ENCODE measurements at regions not wholly inside any gene's neighbourhood (a gene's known extent, or its start where the extent isn't known, plus 50 kb on each side); places are given as distances from the start of the nearest gene placed in this dataset.

DNA sequence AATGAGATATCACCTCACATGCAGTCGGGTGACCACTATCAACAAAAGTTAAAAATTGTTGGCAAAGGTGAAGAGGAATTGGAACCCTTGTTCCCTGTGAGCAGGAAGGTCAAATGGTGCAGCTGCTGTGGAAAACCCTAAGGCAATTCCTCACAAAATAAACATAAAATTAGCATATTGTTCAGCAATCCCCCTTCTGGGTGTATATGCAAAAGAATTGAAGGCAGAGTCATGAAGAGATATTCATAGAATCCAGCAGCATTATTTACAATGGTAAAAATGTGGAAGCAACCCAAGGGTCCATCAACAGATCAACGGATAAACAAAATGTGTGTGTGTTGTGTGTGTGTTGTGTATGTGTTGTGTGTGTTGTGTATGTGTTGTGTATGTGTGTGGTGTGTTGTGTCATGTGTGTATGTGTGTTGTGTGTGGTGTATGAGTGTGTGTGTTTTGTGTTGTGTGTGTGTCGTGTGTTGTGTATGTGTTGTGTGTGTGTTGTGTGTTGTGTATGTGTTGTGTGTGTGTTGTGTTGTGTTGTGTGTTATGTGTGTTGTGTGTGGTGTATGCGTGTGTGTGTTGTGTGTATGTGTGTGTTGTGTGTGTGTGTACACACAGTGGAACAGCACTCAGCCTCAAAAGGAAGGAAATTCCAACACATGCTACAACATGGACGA is 245.1 kb downstream of the ERMARD start:
- H3K36me3 Mint-ChIP-seq, result no peaks in the 10 kb centered on the region
- ATAC-seq (no peak), DNase-seq (no peak)
- peaks cover 7 to 19% of the 10 kb centered on the region in 2 donors for H3K27me3 Mint-ChIP-seq (ENCODE audit: low read depth in 2 of 2)
- no peak overlapping the region for H3K27ac Mint-ChIP-seq
- Histone ChIP-seq H3K9me3 (ENCODE audit: control insufficient read depth, insufficient read depth, low read length) (no peaks in the 10 kb centered on the region), H3K27ac (ENCODE audit: low read length) (no peak overlapping the region), H3K4me1 (ENCODE audit: control insufficient read depth, insufficient read depth, low read length) (peaks cover 29% of the 10 kb centered on the region), H3K36me3 (ENCODE audit: control insufficient read depth, insufficient read depth, low read length) (no peaks in the 10 kb centered on the region), H3K27me3 (ENCODE audit: control insufficient read depth, insufficient read depth, low read length) (no peaks in the 10 kb centered on the region), H3K4me3 (ENCODE audit: low read length) (no peak overlapping the region)
- 100% methylated on average over 4 of the region's 5 CpGs for WGBS (ENCODE audit: insufficient coverage)
- intact Hi-C loops (cut with micrococcal nuclease), result no loop called here
- TF ChIP-seq, protein P1, sequence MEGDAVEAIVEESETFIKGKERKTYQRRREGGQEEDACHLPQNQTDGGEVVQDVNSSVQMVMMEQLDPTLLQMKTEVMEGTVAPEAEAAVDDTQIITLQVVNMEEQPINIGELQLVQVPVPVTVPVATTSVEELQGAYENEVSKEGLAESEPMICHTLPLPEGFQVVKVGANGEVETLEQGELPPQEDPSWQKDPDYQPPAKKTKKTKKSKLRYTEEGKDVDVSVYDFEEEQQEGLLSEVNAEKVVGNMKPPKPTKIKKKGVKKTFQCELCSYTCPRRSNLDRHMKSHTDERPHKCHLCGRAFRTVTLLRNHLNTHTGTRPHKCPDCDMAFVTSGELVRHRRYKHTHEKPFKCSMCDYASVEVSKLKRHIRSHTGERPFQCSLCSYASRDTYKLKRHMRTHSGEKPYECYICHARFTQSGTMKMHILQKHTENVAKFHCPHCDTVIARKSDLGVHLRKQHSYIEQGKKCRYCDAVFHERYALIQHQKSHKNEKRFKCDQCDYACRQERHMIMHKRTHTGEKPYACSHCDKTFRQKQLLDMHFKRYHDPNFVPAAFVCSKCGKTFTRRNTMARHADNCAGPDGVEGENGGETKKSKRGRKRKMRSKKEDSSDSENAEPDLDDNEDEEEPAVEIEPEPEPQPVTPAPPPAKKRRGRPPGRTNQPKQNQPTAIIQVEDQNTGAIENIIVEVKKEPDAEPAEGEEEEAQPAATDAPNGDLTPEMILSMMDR (IDR thresholded peaks at IDR 0.05), result no peak
- peaks cover 0 to 17% of the 10 kb centered on the region in 2 donors for H3K4me1 Mint-ChIP-seq
- no peak overlapping the region for H3K4me3 Mint-ChIP-seq
- no peaks in the 10 kb centered on the region for H3K9me3 Mint-ChIP-seq

DNA sequence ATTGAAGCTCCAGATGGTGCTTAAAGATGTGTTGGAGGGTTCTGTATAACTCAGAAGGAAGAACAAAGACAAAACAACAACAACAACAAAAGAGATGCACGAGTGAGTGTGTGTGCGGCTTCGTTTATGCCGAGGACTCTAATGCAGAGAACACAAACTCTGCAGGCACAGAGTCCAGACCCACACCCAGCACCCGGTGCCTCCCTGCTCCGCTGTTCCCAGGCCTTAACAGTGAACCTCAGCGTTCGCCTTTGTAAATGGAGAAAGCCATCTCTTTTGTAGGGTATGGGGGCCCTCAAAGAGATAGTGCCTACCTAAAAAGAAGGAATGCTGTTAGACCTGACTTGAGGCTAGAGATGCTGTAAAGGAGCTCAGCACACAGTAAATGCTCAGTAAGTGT is 243.3 kb downstream of the ERMARD start:
- WGBS (ENCODE audit: insufficient coverage), result 84% methylated on average over 8 of the region's 8 CpGs
- Mint-ChIP-seq H3K27ac (no peak overlapping the region), H3K36me3 (no peaks in the 10 kb centered on the region), H3K9me3 (no peaks in the 10 kb centered on the region), H3K4me3 (no peak overlapping the region), H3K27me3 (ENCODE audit: low read depth in 2 of 2) (peaks cover 11 to 23% of the 10 kb centered on the region in 2 donors), H3K4me1 (peaks cover 10 to 24% of the 10 kb centered on the region in 2 donors)
- DNase-seq (no peak), ATAC-seq (no peak)
- Histone ChIP-seq H3K4me3 (ENCODE audit: low read length) (no peak overlapping the region), H3K27me3 (ENCODE audit: control insufficient read depth, insufficient read depth, low read length) (no peaks in the 10 kb centered on the region), H3K4me1 (ENCODE audit: control insufficient read depth, insufficient read depth, low read length) (peaks cover 43% of the 10 kb centered on the region), H3K9me3 (ENCODE audit: control insufficient read depth, insufficient read depth, low read length) (no peaks in the 10 kb centered on the region), H3K27ac (ENCODE audit: low read length) (no peak overlapping the region), H3K36me3 (ENCODE audit: control insufficient read depth, insufficient read depth, low read length) (no peaks in the 10 kb centered on the region)
- TF ChIP-seq, protein P1 (IDR thresholded peaks at IDR 0.05), result no peak
- intact Hi-C loops (cut with micrococcal nuclease), result no loop called here

GRCh38 chr6:169993861-169994481 is 242.5 kb downstream of the ERMARD start:
- no peaks in the 10 kb centered on the region for H3K9me3 ChIP-seq (ENCODE audit: control insufficient read depth, insufficient read depth, low read length)
- Mint-ChIP-seq H3K27ac (no peak overlapping the region), H3K36me3 (no peaks in the 10 kb centered on the region), H3K4me1 (peaks cover 14 to 29% of the 10 kb centered on the region in 2 donors), H3K27me3 (ENCODE audit: low read depth in 2 of 2) (peaks cover 17 to 23% of the 10 kb centered on the region in 2 donors), H3K9me3 (no peaks in the 10 kb centered on the region), H3K4me3 (no peak overlapping the region)
- H3K4me1 ChIP-seq (ENCODE audit: control insufficient read depth, insufficient read depth, low read length), result peaks cover 49% of the 10 kb centered on the region
- DNase-seq (peak in 1 of 2 donors; percentile 13), ATAC-seq (no peak)
- TF ChIP-seq, protein P1 (IDR thresholded peaks at IDR 0.05), result no peak
- H3K36me3 ChIP-seq (ENCODE audit: control insufficient read depth, insufficient read depth, low read length), result no peaks in the 10 kb centered on the region
- H3K4me3 ChIP-seq (ENCODE audit: low read length), result no peak overlapping the region
- H3K27ac ChIP-seq (ENCODE audit: low read length), result no peak overlapping the region
- H3K27me3 ChIP-seq (ENCODE audit: control insufficient read depth, insufficient read depth, low read length), result no peaks in the 10 kb centered on the region
- intact Hi-C loops (cut with micrococcal nuclease), result no loop called here
- WGBS (ENCODE audit: insufficient coverage), result 90% methylated on average over 16 of the region's 16 CpGs

All from natural killer cell (primary cell).